HEK293 (cell line): ENCODE measurements at regions not wholly inside any gene's neighbourhood (a gene's known extent, or its start where the extent isn't known, plus 50 kb on each side); places are given as distances from the start of the nearest gene placed in this dataset.
"Not testable (repeated sequence)": the region's sequence is repeated elsewhere in the genome, so short reads cannot be mapped to it uniquely, and the experiment has no call there.

Experiments used
- ZNF155 ChIP-seq: fragments of 450-650 bp; formaldehyde crosslinking; IDR thresholded peaks from 2 replicates; pipeline ENCODE4 v1.5.1; 2016; ENCODE audit warnings: missing biosample characterization, missing genetic modification characterization
- ZNF302 ChIP-seq: fragments of 450-650 bp; formaldehyde crosslinking; IDR thresholded peaks from 2 replicates; pipeline ENCODE4 v1.5.1; 2016; ENCODE audit warnings: missing biosample characterization, missing genetic modification characterization, low read depth
- ZNF433 ChIP-seq: fragments of 450-650 bp; formaldehyde crosslinking; IDR thresholded peaks from 2 replicates; pipeline ENCODE4 v1.5.1; 2016; ENCODE audit warnings: missing biosample characterization, missing genetic modification characterization, low read depth
- TF ChIP-seq, protein P1 (sequence below): fragments of 450-650 bp; formaldehyde crosslinking; IDR thresholded peaks from 2 replicates; pipeline ENCODE4 v1.5.1; 2017; ENCODE audit warnings: missing biosample characterization, missing genetic modification characterization

DNA sequence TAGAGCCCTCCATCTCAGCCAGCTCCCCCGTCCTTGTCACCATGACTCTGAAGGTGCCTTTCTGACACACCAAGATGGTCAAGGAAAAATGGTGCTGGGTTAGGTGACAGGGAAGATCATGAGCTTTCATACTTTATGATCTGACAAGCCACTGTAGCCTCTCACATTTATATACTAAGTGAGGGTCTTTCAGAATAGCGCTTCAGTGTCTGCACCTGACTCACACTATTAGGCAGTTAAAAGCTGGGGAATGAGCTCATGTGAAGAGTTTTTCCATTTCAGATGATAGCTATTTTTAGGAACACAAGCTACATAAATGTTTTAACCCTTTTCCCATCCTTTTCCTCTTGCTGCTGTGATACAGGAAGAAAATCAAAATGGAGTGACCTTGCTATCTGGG lies 101.1 kb downstream of the FAM72B start:
- not testable (repeated sequence) for TF ChIP-seq ZNF155; ZNF302; ZNF433 (tag by site-specific recombination)
- TF ChIP-seq, protein P1, sequence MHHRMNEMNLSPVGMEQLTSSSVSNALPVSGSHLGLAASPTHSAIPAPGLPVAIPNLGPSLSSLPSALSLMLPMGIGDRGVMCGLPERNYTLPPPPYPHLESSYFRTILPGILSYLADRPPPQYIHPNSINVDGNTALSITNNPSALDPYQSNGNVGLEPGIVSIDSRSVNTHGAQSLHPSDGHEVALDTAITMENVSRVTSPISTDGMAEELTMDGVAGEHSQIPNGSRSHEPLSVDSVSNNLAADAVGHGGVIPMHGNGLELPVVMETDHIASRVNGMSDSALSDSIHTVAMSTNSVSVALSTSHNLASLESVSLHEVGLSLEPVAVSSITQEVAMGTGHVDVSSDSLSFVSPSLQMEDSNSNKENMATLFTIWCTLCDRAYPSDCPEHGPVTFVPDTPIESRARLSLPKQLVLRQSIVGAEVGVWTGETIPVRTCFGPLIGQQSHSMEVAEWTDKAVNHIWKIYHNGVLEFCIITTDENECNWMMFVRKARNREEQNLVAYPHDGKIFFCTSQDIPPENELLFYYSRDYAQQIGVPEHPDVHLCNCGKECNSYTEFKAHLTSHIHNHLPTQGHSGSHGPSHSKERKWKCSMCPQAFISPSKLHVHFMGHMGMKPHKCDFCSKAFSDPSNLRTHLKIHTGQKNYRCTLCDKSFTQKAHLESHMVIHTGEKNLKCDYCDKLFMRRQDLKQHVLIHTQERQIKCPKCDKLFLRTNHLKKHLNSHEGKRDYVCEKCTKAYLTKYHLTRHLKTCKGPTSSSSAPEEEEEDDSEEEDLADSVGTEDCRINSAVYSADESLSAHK (tag by site-specific recombination), result not testable (repeated sequence)
